Lower leg skin (tissue), 4 donors: ENCODE measurements at regions not wholly inside any gene's neighbourhood (a gene's known extent, or its start where the extent isn't known, plus 50 kb on each side); places are given as distances from the start of the nearest gene placed in this dataset.

Experiments
- DNase-seq, 2 donors: peaks; one replicate each; pipeline ENCODE4 v3.0.0-alpha.2; 2019; ENCODE audit warnings: low spot score in 2 of 2
- H3K4me3 ChIP-seq: fragments of 200-600 bp; sonication (generic); 2 replicates; pipeline ENCODE4 v1.5.1; 2017; ENCODE audit warnings: mild to moderate bottlenecking, low read depth; ENCODE audit not compliant: poor library complexity, severe bottlenecking
- CTCF ChIP-seq, 3 donors: fragments of 450-650 bp; IDR thresholded peaks; one replicate each; pipeline ENCODE4 v1.5.1; 2016; ENCODE audit warnings: antibody characterized with exemption in 3 of 3, mild to moderate bottlenecking in 3 of 3, moderate library complexity in 2 of 3
- POLR2A ChIP-seq, 2 donors: fragments of 450-650 bp; IDR thresholded peaks; one replicate each; pipeline ENCODE4 v1.6.1; 2016 to 2017; ENCODE audit warnings: antibody characterized with exemption in 2 of 2, mild to moderate bottlenecking in 1 of 2, moderate library complexity in 1 of 2
- WGBS, 2 donors: methylation state at CpG; one replicate each; pipeline ENCODE4 v1.1.5; 2018; 5-methylcytosine and 5-hydroxymethylcytosine counted together
- intact Hi-C: fragments of 100-400 bp; cut with DNase I; formaldehyde crosslinking; loops from one replicate; pipeline ENCODE4 v1.15.0; 2023; ENCODE audit warnings: low total_unique reads

DNA sequence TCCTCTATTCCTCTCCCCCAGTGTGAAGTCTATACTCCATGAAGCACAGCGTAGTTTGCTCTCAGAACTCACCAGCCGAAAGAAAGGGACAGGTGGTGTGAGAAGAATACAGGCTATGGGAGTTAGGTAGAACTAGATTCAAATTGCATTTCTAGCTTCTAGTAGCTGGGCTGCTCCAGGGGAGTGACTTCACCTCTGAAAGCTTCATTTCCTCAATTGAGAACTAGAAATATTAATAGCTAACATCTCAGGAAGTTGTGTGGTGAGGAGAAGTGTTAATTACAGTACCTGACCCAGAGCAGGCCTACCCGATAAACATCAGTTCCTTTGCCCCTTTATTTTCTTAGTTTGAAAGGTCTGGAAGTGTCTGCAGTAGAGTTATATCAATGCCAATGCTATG lies 484.7 kb upstream of the TENM4 start:
- intact Hi-C loops = no loop called here
- WGBS, 2 donors = 90 to 91% methylated on average over 3 of the region's 3 CpGs
- no peak for DNase-seq
- TF ChIP-seq POLR2A (IDR thresholded peaks at IDR 0.05) (no peak), CTCF (IDR thresholded peaks at IDR 0.05) (no peak)
- H3K4me3 ChIP-seq = no peak overlapping the region

- WGBS, 2 donors = 93 to 96% methylated on average over 3 of the region's 3 CpGs
- no peak for DNase-seq
- intact Hi-C loops = no loop called here
These were observed 481.8 kb upstream of the TENM4 start for GRCh38 chr11:79922641-79923040.

DNA sequence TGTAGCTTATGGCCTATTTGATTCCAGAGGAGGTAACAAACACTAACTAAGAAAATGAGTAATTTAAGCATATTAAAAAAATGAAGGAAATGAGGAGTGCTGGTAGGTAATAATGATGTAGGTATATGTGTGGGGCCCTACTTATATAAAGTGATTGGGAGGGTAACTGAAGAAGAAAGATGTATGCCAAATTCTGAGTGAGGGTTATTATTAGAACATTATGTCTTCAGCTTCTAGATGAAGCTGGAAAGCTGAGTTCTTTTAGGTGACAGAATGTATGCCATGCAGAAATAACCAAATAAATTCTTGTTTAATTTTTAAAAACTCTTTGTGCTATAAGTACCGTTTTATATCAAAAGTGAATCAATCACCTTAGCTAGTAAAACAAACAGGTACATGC lies 479.6 kb upstream of the TENM4 start:
- intact Hi-C loops = no loop called here
- DNase-seq = no peak
- TF ChIP-seq CTCF (IDR thresholded peaks at IDR 0.05) (no peak), POLR2A (IDR thresholded peaks at IDR 0.05) (no peak)
- H3K4me3 ChIP-seq = no peak overlapping the region
- 69 to 85% methylated on average over 1 of the region's 1 CpG for WGBS, 2 donors

More at GRCh38 chr11:79922641-79923040, 481.8 kb upstream of the TENM4 start:
- TF ChIP-seq CTCF (IDR thresholded peaks at IDR 0.05) = no peak
- no peak for TF ChIP-seq POLR2A (IDR thresholded peaks at IDR 0.05)
- H3K4me3 ChIP-seq = no peak overlapping the region

- no peak overlapping the region for H3K4me3 ChIP-seq
- no peak for DNase-seq
- intact Hi-C loops = no loop called here
- TF ChIP-seq CTCF (IDR thresholded peaks at IDR 0.05) = no peak
- no peak for TF ChIP-seq POLR2A (IDR thresholded peaks at IDR 0.05)
These were observed 478.5 kb upstream of the TENM4 start for GRCh38 chr11:79919350-79919749.

DNA sequence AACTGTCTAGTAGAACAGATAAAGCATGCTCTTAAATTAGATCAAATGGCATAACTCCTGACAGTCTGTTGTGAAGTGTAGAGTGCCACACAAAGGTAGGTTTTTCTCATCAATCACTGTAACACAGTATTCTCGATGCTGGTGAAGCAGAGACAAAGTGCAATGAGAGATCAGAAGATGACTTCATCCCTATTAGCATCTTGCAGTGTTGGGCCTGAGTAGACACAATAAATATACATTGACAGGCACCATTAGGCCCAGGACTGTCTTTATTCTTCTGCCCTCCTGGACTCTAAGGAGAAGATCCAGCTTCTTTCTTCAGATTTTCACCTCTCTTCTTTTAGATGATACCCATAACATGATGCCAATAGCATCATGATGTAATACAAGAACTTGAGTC lies 478.0 kb upstream of the TENM4 start:
- no peak overlapping the region for H3K4me3 ChIP-seq
- DNase-seq = no peak
- WGBS, 2 donors = 50 to 55% methylated on average over 1 of the region's 1 CpG
- no peak for TF ChIP-seq POLR2A (IDR thresholded peaks at IDR 0.05)
- TF ChIP-seq CTCF (IDR thresholded peaks at IDR 0.05) = no peak
- intact Hi-C loops = no loop called here

- DNase-seq = no peak
- intact Hi-C loops = no loop called here
- 84 to 90% methylated on average over 8 of the region's 8 CpGs for whole genome bisulfite sequencing, 2 donors
- no peak for TF ChIP-seq CTCF (IDR thresholded peaks at IDR 0.05)
- no peak for TF ChIP-seq POLR2A (IDR thresholded peaks at IDR 0.05)
- H3K4me3 ChIP-seq = no peak overlapping the region
These were observed 465.3 kb upstream of the TENM4 start for GRCh38 chr11:79906164-79906563.
